ENCODE measurements at regions not wholly inside any gene's neighbourhood (a gene's known extent, or its start where the extent isn't known, plus 50 kb on each side); places are given as distances from the start of the nearest gene placed in this dataset.

DNA sequence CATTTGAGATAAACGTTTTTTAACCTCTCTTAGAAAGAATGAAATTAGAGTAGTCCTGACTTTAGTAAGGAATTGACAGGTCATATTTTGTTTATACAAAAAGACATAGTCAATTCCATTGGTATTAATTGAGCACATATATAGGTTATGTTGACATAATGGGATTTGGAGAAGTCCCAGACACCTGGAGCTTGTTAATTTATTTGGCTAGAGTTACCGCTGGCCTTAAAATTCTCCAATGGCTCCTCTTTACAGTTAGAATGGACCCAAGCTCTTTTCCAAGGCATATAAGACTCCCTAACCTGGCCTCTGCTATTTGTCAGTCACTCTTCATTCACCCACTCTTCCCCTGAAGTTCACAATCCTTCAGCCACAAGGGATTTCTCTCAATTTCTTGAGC lies 221.3 kb downstream of the CBLN4 start:
- DNase-seq (ENCODE audit: low read depth in 2 of 3, low spot score in 2 of 3), result no peak

DNA sequence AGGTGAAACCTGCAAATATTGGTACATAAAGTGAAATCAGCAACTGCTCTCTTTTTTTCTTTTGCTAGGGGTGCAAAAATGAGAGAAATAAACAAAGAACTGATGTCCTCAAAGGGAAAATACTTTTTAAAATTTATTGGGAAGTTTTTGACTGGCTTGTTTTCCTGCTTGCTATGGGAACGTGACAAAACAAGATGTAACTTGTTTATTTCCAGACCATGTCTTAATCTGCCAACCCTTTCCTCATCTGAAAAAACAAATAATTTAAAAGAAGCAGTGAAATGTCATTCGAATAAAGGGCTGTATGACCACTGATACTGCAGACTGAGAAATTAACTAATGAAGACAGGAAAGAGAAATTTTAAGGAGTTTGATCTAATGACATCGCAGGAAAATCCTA lies 221.9 kb downstream of the CBLN4 start:
- no peak for DNase-seq (ENCODE audit: low read depth in 2 of 3, low spot score in 2 of 3)

- DNase-seq (ENCODE audit: low read depth in 2 of 3, low spot score in 2 of 3), result no peak
Observed at GRCh38 chr20:55782912-55783253, 222.4 kb downstream of the CBLN4 start.

- DNase-seq (ENCODE audit: low read depth in 2 of 3, low spot score in 2 of 3), result no peak
Observed at GRCh38 chr20:55782224-55782911, 223.0 kb downstream of the CBLN4 start.

DNA sequence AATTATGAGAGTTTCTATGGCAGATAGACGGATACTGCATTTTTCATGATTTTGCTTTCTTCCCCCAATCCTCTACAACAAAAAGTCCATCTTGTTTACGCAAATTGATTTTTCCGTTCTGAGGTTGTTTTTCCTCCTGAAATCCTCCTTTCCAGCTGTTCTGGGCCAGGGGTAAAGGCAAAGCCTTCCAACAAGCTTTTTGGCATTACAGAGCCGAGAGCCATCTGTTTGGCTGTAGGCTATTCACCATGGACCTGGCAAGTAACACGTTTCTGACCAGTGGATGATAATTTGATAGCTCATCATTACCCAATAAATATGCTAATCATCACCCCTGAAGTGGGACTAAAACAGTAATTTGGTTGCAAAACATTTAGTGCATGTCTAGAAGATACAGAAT lies 226.5 kb downstream of the CBLN4 start:
- DNase-seq (ENCODE audit: low read depth in 2 of 3, low spot score in 2 of 3), result no peak

- no peak for DNase-seq (ENCODE audit: low read depth in 2 of 3, low spot score in 2 of 3)
Observed at GRCh38 chr20:55777641-55778040, 227.7 kb downstream of the CBLN4 start.

- no peak for DNase-seq (ENCODE audit: low read depth in 2 of 3, low spot score in 2 of 3)
Observed at GRCh38 chr20:55776176-55776575, 229.1 kb downstream of the CBLN4 start.

- DNase-seq (ENCODE audit: low read depth in 2 of 3, low spot score in 2 of 3), result no peak
Observed at GRCh38 chr20:55774628-55775027, 230.7 kb downstream of the CBLN4 start.

- no peak for DNase-seq (ENCODE audit: low read depth in 2 of 3, low spot score in 2 of 3)
Observed at GRCh38 chr20:55761797-55762196, 243.5 kb downstream of the CBLN4 start.

DNA sequence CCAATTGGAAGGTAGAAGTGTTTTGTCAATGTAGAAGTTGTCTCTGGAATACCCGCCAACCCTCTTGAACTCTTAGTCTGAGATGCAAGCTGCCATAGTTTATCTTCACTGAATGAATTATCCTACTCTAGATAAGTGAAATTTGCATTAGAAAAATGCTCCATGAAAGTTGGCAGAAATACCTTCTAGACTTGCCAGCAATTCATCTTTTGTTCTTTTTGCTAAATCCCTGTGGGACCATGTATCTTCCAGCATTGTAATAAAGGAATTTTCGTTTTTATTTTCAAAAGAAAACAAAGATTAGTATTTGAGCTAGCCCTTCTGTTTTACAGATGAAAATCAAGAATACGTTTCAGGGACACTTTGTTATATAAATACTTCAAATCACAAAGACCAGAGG lies 244.2 kb downstream of the CBLN4 start:
- no peak for DNase-seq (ENCODE audit: low read depth in 2 of 3, low spot score in 2 of 3)

- DNase-seq (ENCODE audit: low read depth in 2 of 3, low spot score in 2 of 3), result no peak
Observed at GRCh38 chr20:55760586-55760985, 244.7 kb downstream of the CBLN4 start.

DNA sequence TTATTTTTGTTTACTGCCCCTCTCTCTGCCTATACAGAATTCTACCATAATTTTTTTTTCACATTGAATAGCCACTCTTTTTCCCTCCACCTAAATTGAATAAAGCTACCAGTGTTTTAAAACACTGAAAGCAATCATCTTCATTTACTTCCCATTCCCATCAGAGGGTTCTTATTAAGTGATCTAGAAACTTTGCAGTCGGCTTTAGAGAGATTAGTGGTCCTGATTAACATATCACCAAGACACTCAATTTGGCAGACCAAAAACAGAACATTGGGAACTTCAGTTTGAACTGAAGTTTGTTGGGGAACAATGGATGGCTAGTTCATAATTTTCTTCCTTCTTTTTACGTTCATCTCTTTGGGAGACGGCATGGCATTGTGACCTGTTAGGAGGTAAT lies 249.5 kb downstream of the CBLN4 start:
- no peak for DNase-seq (ENCODE audit: low read depth in 2 of 3, low spot score in 2 of 3)

DNA sequence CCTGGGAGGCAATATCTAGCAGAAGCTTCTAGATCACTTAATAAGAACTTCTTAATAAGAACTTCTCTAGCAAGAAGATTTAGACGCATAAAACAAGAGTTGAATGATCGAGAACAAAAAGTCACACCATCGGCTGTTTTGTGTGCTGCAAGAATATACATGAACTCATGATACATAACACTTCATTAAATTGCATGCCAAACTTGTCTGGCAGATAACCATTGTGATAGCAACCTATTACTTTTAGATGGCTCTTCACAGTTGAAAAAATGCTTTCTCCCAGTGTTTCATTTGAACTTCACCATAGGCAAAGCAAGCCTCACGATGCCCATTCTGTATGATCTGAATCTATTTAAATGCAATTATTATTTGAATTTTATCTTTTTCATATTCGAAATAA lies 249.9 kb downstream of the CBLN4 start:
- no peak for DNase-seq (ENCODE audit: low read depth in 2 of 3, low spot score in 2 of 3)

GRCh38 chr20:55746723-55747122 lies 258.6 kb downstream of the CBLN4 start:
- no peak for DNase-seq (ENCODE audit: low read depth in 2 of 3, low spot score in 2 of 3)

- DNase-seq (ENCODE audit: low read depth in 2 of 3, low spot score in 2 of 3), result no peak
Observed at GRCh38 chr20:55745840-55746239, 259.5 kb downstream of the CBLN4 start.

DNA sequence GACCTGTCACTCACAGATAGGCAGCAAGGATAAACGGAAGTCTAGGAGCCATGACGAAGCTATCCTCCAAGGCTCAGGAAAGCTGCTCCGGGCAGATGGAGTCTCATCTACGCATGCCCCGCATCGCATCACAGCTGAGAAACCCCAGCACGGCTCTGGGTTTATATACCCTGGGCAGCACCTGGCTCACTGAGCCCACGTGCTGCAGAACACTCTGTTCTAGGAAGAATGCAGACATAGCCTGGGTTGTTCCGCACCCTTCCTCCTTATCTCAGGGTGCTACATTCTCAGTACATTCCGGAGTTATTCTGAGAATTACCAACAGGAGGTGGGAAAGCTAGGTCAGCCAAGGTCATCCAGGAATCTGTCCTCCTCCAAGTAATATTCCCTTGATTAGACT lies 260.4 kb downstream of the CBLN4 start:
- no peak for DNase-seq (ENCODE audit: low read depth in 2 of 3, low spot score in 2 of 3)

- no peak for DNase-seq (ENCODE audit: low read depth in 2 of 3, low spot score in 2 of 3)
Observed at GRCh38 chr20:55741801-55742200, 263.5 kb downstream of the CBLN4 start.

DNA sequence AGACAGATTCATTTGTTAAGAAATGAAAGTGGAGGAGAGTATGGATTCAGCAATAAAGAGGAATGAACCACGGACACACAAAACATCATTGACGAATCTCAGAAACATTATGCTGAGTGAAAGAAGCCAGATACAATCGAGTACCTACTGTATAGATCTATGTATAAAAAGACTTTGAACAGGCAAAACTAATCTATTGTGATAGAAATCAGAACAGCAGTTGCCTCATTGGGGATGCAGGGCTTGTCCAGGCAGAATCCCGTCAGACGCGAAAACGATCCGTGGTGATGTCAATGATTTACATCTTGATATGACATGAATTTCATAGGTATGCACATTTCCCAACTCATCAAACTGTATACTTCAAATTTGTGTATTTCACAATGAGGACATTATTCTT lies 265.2 kb downstream of the CBLN4 start:
- DNase-seq (ENCODE audit: low read depth in 2 of 3, low spot score in 2 of 3), result no peak

GRCh38 chr20:55730321-55730720 lies 275.0 kb downstream of the CBLN4 start:
- DNase-seq (ENCODE audit: low read depth in 2 of 3, low spot score in 2 of 3), result no peak

- no peak for DNase-seq (ENCODE audit: low read depth in 2 of 3, low spot score in 2 of 3)
Observed at GRCh38 chr20:55714736-55715135, 290.6 kb downstream of the CBLN4 start.

DNA sequence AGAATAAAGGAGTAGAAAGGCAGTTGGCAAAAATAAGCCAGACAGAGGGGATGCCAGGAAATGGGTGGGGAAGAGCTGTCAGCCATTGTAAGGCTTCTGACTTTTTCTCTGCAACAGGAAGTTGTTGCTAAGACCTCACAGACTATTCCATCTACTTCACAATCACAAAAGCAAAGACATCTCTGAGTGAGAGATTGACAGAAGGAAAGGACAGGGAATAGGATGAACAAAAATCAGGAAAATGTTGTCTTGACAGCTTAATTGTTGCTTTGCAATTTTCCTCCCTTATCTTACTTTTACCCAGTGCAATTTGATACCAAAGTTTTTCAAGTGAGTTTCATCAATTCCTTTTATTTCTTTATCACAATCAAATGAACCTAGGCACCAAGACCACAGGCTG lies 291.2 kb downstream of the CBLN4 start:
- DNase-seq (ENCODE audit: low read depth in 2 of 3, low spot score in 2 of 3), result no peak

GRCh38 chr20:55704458-55704857 lies 300.9 kb downstream of the CBLN4 start:
- no peak for DNase-seq (ENCODE audit: low read depth in 2 of 3, low spot score in 2 of 3)

GRCh38 chr20:55701467-55701866 lies 303.9 kb downstream of the CBLN4 start:
- DNase-seq (ENCODE audit: low read depth in 2 of 3, low spot score in 2 of 3), result no peak

All from hematopoietic multipotent progenitor cell (in vitro differentiated cells).